NB4 (cell line): ENCODE measurements at regions not wholly inside any gene's neighbourhood (a gene's known extent, or its start where the extent isn't known, plus 50 kb on each side); places are given as distances from the start of the nearest gene placed in this dataset.

Source experiments
- CTCF ChIP-seq: IDR thresholded peaks from one replicate; pipeline ENCODE4 v1.5.1; 2012; ENCODE audit warnings: low read depth, low read length
- MAX ChIP-seq: IDR thresholded peaks from 2 replicates; pipeline ENCODE4 v1.6.1; 2011; ENCODE audit warnings: low read depth, low read length
- POLR2A ChIP-seq: IDR thresholded peaks from 2 replicates; pipeline ENCODE4 v1.6.1; 2011; ENCODE audit warnings: mild to moderate bottlenecking; ENCODE audit not compliant: insufficient read length; ENCODE audit errors: extremely low read depth

GRCh38 chr6:84372290-84372689, 144.8 kb upstream of the CEP162 start:
- no peak for TF ChIP-seq CTCF
- TF ChIP-seq POLR2A = no peak
- TF ChIP-seq MAX = no peak
